ENCODE measurements at regions not wholly inside any gene's neighbourhood (a gene's known extent, or its start where the extent isn't known, plus 50 kb on each side); places are given as distances from the start of the nearest gene placed in this dataset.

GRCh38 chr7:79716329-79716728 is 262.9 kb upstream of the MAGI2 start:
- DNase-seq (ENCODE audit: low spot score): no peak

- no peak for DNase-seq (ENCODE audit: low spot score)
Measured at GRCh38 chr7:79714081-79714480, 260.6 kb upstream of the MAGI2 start.

- DNase-seq (ENCODE audit: low spot score): no peak
Measured at GRCh38 chr7:79713276-79713675, 259.8 kb upstream of the MAGI2 start.

- DNase-seq (ENCODE audit: low spot score): no peak
Measured at GRCh38 chr7:79711660-79712059, 258.2 kb upstream of the MAGI2 start.

GRCh38 chr7:79709574-79710409 is 256.3 kb upstream of the MAGI2 start:
- DNase-seq (ENCODE audit: low spot score): no peak

GRCh38 chr7:79702116-79702515 is 248.6 kb upstream of the MAGI2 start:
- DNase-seq (ENCODE audit: low spot score): no peak

GRCh38 chr7:79692015-79692414 is 238.5 kb upstream of the MAGI2 start:
- DNase-seq (ENCODE audit: low spot score): no peak

GRCh38 chr7:79691074-79691473 is 237.6 kb upstream of the MAGI2 start:
- DNase-seq (ENCODE audit: low spot score): no peak

GRCh38 chr7:79684384-79684783 is 230.9 kb upstream of the MAGI2 start:
- DNase-seq (ENCODE audit: low spot score): no peak

- DNase-seq (ENCODE audit: low spot score): no peak
Measured at GRCh38 chr7:79683916-79684315, 230.4 kb upstream of the MAGI2 start.

GRCh38 chr7:79683185-79683890 is 229.9 kb upstream of the MAGI2 start:
- no peak for DNase-seq (ENCODE audit: low spot score)

GRCh38 chr7:79681454-79681853 is 228.0 kb upstream of the MAGI2 start:
- DNase-seq (ENCODE audit: low spot score): no peak

GRCh38 chr7:79673969-79674368 is 220.5 kb upstream of the MAGI2 start:
- DNase-seq (ENCODE audit: low spot score): no peak

GRCh38 chr7:79673421-79673820 is 220.0 kb upstream of the MAGI2 start:
- no peak for DNase-seq (ENCODE audit: low spot score)

GRCh38 chr7:79668292-79668691 is 214.8 kb upstream of the MAGI2 start:
- no peak for DNase-seq (ENCODE audit: low spot score)

- no peak for DNase-seq (ENCODE audit: low spot score)
Measured at GRCh38 chr7:79666472-79666871, 213.0 kb upstream of the MAGI2 start.

GRCh38 chr7:79664884-79665676 is 211.6 kb upstream of the MAGI2 start:
- DNase-seq (ENCODE audit: low spot score): no peak

GRCh38 chr7:79658304-79658703 is 204.8 kb upstream of the MAGI2 start:
- DNase-seq (ENCODE audit: low spot score): no peak

GRCh38 chr7:79653136-79653631 is 199.7 kb upstream of the MAGI2 start:
- no peak for DNase-seq (ENCODE audit: low spot score)

GRCh38 chr7:79652619-79653018 is 199.2 kb upstream of the MAGI2 start:
- DNase-seq (ENCODE audit: low spot score): no peak

- no peak for DNase-seq (ENCODE audit: low spot score)
Measured at GRCh38 chr7:79647711-79648110, 194.2 kb upstream of the MAGI2 start.

- DNase-seq (ENCODE audit: low spot score): no peak
Measured at GRCh38 chr7:79646278-79646677, 192.8 kb upstream of the MAGI2 start.

GRCh38 chr7:79636849-79637248 is 183.4 kb upstream of the MAGI2 start:
- DNase-seq (ENCODE audit: low spot score): no peak
